ENCODE measurements at regions not wholly inside any gene's neighbourhood (a gene's known extent, or its start where the extent isn't known, plus 50 kb on each side); places are given as distances from the start of the nearest gene placed in this dataset.

GRCh38 chr4:179582164-179582905 is 2140.1 kb upstream of the AGA start:
- no peak for DNase-seq (ENCODE audit: low spot score)

GRCh38 chr4:179583221-179583620 is 2141.0 kb upstream of the AGA start:
- no peak for DNase-seq (ENCODE audit: low spot score)

GRCh38 chr4:179584101-179584500 is 2141.9 kb upstream of the AGA start:
- no peak for DNase-seq (ENCODE audit: low spot score)

GRCh38 chr4:179585761-179586160 is 2143.5 kb upstream of the AGA start:
- DNase-seq (ENCODE audit: low spot score) = no peak

DNA sequence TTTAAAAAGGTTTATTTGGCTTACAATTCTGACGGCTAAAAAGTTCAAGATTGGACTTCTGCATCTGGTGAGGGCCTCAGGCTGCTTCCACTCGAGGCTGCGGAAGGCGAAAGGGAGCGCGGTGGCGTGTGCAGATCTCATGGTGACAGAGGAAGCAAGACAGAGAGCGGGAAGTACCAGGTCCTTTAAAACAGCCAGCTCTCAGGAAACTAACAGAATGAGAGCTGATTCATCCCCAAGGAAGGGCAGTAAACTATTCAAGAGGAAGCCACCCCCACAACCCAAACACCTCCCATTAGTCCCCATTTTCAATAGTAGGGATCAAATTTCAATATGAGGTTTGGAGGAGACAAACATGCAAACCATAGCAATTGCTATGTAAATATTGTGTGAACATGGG is 2144.2 kb upstream of the AGA start:
- no peak for DNase-seq (ENCODE audit: low spot score)

DNA sequence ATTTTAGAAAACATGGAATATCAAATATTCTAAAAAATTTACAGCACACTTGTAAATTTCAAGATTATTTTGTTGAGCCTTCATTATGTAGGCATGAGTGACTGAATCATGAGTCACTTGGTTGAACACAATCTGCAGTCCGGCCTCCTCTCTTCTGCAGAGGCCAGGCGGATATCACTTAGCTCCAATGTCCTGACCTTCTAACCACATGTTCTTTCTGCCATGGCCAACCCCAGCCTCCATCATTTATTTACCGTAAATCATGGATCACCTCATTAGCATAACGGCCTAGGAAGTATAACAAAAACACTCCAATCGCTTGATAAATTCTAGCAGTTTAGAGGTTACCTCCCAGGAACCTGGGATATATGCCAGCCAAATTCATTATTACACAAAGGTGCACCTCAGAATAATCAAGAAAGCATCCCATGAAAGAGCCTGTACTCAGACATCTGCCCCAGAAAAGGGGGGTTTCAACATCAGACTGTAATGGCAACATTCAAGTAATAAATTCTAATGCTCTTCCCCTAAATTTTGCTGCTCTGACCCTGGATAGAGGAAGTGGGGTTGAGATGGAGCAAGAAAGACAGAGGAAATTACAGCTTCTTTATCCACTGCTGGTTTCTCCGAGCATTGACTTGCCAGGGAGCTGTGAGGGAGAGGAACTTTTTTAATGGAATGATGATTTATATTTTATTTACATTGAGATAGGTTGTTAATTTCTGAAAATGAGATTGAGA is 2153.6 kb upstream of the AGA start:
- peak; percentile 69 for DNase-seq (ENCODE audit: low spot score)

GRCh38 chr4:179596621-179597020 is 2154.4 kb upstream of the AGA start:
- no peak for DNase-seq (ENCODE audit: low spot score)

GRCh38 chr4:179597301-179597700 is 2155.1 kb upstream of the AGA start:
- no peak for DNase-seq (ENCODE audit: low spot score)

GRCh38 chr4:179601671-179602070 is 2159.4 kb upstream of the AGA start:
- no peak for DNase-seq (ENCODE audit: low spot score)

DNA sequence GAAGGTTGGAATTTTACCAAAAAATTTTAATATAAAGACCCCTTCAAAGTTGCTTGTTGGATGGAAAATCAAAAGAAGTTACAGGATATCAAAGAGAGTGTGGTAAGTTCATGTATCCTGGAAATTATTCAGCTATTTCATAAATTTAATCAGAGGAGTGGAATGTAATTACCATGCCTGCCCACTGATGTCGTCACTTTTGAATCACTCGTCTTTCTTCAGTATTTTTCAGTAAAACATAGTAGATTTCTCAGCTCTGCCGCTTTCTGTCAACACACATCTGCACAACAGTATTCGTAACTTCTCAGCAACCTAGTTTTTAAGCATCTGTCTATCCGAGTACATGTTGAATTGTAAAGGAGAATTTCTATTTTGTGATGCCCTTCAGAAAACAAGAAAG is 2163.0 kb upstream of the AGA start:
- DNase-seq (ENCODE audit: low spot score) = no peak

DNA sequence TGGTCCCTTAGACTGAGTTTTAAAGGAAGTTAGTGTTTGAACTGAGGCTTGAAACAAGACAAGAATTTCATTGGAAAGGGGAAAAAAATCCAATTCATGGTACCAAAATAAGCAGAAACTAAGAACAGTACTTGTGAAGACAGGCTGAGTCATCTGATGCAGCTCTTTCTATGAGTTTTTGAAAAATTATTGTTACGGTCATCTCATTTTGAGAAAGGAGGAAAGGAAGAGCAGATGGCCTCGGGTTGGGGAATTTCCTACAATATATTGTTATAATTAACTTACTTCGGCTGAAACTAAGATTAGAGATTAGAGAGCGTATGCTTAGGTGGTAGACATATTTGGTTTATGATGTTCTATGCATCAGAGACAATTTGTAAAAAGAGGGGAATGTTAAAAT is 2164.8 kb upstream of the AGA start:
- no peak for DNase-seq (ENCODE audit: low spot score)

DNA sequence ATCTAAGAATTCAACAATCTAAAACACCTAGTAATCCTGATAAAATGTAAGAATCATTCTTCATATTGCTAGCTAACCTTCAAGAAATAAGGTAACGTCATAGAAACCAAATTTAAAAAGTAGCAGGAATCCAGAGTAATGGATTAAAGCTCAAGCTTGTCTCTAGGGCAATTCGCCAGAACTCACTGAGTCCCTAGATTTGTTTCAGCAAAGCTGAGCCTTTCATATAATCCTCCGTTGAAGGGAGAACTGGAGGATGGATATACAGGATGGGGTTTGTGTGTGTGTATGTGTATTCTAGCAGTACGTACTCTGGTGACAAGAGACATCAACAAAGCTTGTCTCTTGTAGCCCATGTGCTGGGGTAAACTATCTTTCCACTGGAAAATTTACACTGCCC is 2173.5 kb upstream of the AGA start:
- no peak for DNase-seq (ENCODE audit: low spot score)

DNA sequence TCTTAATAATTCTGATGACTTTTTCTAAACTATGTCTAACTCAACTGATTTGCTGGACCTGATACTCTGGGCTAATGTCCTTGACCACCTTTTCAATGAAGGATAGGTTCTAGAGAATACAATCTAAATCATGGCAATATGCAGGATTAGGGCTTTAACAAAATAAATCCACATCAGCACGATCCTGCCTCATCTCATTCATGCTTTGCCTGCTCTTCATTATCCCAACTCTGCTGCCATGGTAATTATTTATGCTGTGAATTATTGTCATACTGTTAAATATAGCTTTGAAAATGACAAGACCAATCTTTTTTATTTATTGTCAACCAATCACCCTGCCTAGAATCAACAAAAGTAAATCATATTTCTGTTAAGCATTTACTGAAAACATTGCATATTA is 2176.7 kb upstream of the AGA start:
- DNase-seq (ENCODE audit: low spot score) = no peak

GRCh38 chr4:179624768-179625181 is 2182.5 kb upstream of the AGA start:
- peak; percentile 61 for DNase-seq (ENCODE audit: low spot score)

GRCh38 chr4:179625406-179625805 is 2183.2 kb upstream of the AGA start:
- DNase-seq (ENCODE audit: low spot score) = peak; percentile 52

- DNase-seq (ENCODE audit: low spot score) = no peak
These were observed 2184.4 kb upstream of the AGA start for GRCh38 chr4:179626687-179627086.

GRCh38 chr4:179631321-179631720 is 2189.1 kb upstream of the AGA start:
- DNase-seq (ENCODE audit: low spot score) = no peak

GRCh38 chr4:179634862-179635261 is 2192.6 kb upstream of the AGA start:
- no peak for DNase-seq (ENCODE audit: low spot score)

DNA sequence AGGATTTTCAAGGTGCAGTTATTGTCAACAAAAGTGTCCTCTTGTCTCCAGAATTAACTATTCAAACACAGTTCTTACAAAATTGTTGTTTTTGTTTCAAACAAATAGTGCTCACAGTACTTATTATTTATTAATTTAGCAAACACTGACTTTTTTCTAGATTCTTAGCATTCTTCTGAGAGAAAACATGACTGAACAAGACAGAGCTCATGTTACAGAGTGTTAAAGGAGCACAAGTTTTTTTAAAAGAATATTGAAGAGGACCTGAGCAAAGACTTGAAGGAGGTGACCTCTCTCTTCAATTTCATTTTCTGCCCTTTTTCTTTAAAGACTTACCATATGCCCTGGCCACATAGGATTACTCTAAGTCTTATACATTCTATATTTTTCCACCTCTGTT is 2220.3 kb upstream of the AGA start:
- no peak for DNase-seq (ENCODE audit: low spot score)

GRCh38 chr4:179663641-179664429 is 2221.6 kb upstream of the AGA start:
- DNase-seq (ENCODE audit: low spot score) = no peak

- DNase-seq (ENCODE audit: low spot score) = no peak
These were observed 2222.3 kb upstream of the AGA start for GRCh38 chr4:179664430-179665027.

DNA sequence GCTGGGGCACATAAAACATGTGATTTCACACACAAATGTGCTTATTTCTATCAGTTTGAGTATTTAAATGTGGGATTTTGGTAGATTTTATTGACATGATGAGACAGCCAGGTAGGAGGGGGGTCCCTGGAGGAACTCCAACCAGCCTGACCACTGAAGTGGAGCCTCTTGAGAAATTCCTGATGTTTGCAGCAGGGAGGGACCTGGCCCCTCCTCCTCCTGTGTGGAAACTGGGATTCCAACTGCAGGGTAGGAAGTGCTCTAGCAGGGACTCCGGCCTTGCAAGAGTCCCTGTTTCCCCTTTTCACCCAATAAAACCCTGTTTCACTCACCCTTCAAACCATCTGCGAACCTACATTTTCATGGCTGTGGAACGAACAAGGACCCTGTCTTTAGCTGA is 2224.0 kb upstream of the AGA start:
- no peak for DNase-seq (ENCODE audit: low spot score)

DNA sequence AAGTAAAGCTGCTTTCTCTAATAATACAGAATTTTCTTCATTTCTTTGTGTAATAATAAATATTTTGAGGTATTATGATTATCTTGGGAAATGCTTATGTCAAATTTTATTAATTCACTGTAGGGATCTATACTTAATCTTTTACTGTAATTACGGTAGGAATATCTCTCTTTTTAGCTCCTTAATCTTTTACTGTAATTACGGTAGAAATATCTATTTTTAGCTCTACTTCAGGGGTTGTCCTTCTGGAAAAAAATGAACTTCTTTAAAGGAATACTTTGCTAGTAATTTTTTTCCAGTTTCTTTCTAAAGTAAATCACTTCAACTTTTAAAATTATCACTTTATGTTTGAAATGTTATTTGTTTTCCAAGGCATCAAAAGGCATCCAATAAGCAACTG is 2229.4 kb upstream of the AGA start:
- DNase-seq (ENCODE audit: low spot score) = no peak

Data from kidney tubule cell (primary cell).